AG10803 (cell line): ENCODE measurements at regions not wholly inside any gene's neighbourhood (a gene's known extent, or its start where the extent isn't known, plus 50 kb on each side); places are given as distances from the start of the nearest gene placed in this dataset.

ENCODE experiments used
- DNase-seq: peaks from one replicate; pipeline ENCODE4 v3.0.0; 2010; ENCODE audit warnings: low read depth
- H3K4me3 ChIP-seq: 2 replicates; pipeline ENCODE4 v1.5.1; 2011; ENCODE audit warnings: mild to moderate bottlenecking, low read length, control low read depth
- CTCF ChIP-seq: conservative IDR thresholded peaks from 2 replicates; pipeline ENCODE4 v1.5.1; 2011; ENCODE audit warnings: mild to moderate bottlenecking, low read length, control low read depth, inconsistent platforms

- no peak for TF ChIP-seq CTCF
- H3K4me3 ChIP-seq = no peak overlapping the region
- DNase-seq = no peak
Observed at GRCh38 chr2:16139663-16140615, 199.6 kb downstream of the MYCN start.

GRCh38 chr2:16138811-16139662 lies 198.7 kb downstream of the MYCN start:
- H3K4me3 ChIP-seq = no peak overlapping the region
- no peak for DNase-seq
- TF ChIP-seq CTCF = no peak

GRCh38 chr2:16137080-16137755 lies 196.9 kb downstream of the MYCN start:
- no peak overlapping the region for H3K4me3 ChIP-seq
- no peak for TF ChIP-seq CTCF
- DNase-seq = no peak

GRCh38 chr2:16136461-16137035 lies 196.2 kb downstream of the MYCN start:
- DNase-seq = no peak
- TF ChIP-seq CTCF = no peak
- no peak overlapping the region for H3K4me3 ChIP-seq

GRCh38 chr2:16135913-16136310 lies 195.6 kb downstream of the MYCN start:
- no peak for DNase-seq
- no peak overlapping the region for H3K4me3 ChIP-seq
- TF ChIP-seq CTCF = no peak

GRCh38 chr2:16135196-16135912 lies 195.0 kb downstream of the MYCN start:
- no peak overlapping the region for H3K4me3 ChIP-seq
- no peak for DNase-seq
- no peak for TF ChIP-seq CTCF
